ENCODE measurements at regions not wholly inside any gene's neighbourhood (a gene's known extent, or its start where the extent isn't known, plus 50 kb on each side); places are given as distances from the start of the nearest gene placed in this dataset.

GRCh38 chr10:46229144-46229563 lies 57.6 kb upstream of the ANTXRL start:
- ATAC-seq: peak; percentile 35

GRCh38 chr10:46230615-46231014 lies 56.2 kb upstream of the ANTXRL start:
- no peak for ATAC-seq

GRCh38 chr10:46231087-46231486 lies 55.7 kb upstream of the ANTXRL start:
- ATAC-seq: no peak

- no peak for ATAC-seq
Observed at GRCh38 chr10:46232084-46232483, 54.7 kb upstream of the ANTXRL start.

- no peak for ATAC-seq
Observed at GRCh38 chr10:46232666-46233065, 54.1 kb upstream of the ANTXRL start.

GRCh38 chr10:46233181-46233580 lies 53.6 kb upstream of the ANTXRL start:
- no peak for ATAC-seq

GRCh38 chr10:46234026-46234425 lies 52.8 kb upstream of the ANTXRL start:
- ATAC-seq: no peak

- no peak for ATAC-seq
Observed at GRCh38 chr10:46234431-46235060, 52.3 kb upstream of the ANTXRL start.

GRCh38 chr10:46235705-46236545 lies 50.9 kb upstream of the ANTXRL start:
- peak; percentile 11 for ATAC-seq

GRCh38 chr10:46236546-46236887 lies 50.3 kb upstream of the ANTXRL start:
- no peak for ATAC-seq

- ATAC-seq: no peak
Observed at GRCh38 chr10:46236941-46237681, 49.7 kb upstream of the ANTXRL start.

All from esophagus mucosa (tissue), 1 donor.